ENCODE measurements at regions not wholly inside any gene's neighbourhood (a gene's known extent, or its start where the extent isn't known, plus 50 kb on each side); places are given as distances from the start of the nearest gene placed in this dataset.

- Histone ChIP-seq H3K27me3 (ENCODE audit: control insufficient read depth, insufficient read depth, low read length, poor library complexity, severe bottlenecking) (no peaks in the 10 kb centered on the region), H3K4me3 (ENCODE audit: insufficient read depth, low read depth, low read length) (no peak overlapping the region), H3K4me1 (ENCODE audit: control insufficient read depth, insufficient read depth, low read length) (no peaks in the 10 kb centered on the region), H3K36me3 (ENCODE audit: control insufficient read depth, insufficient read depth, low read length) (no peaks in the 10 kb centered on the region), H3K9me3 (ENCODE audit: control insufficient read depth, low read length) (no peaks in the 10 kb centered on the region), H3K27ac (ENCODE audit: insufficient read depth, low read depth, low read length, poor library complexity, severe bottlenecking) (no peak overlapping the region)
- 100% methylated on average over 1 of the region's 1 CpG; no CpG with 5 or more reads in 1 of the 2 experiments for WGBS, 2 experiments
These were observed 192.7 kb downstream of the DIPK2A start for GRCh38 chr3:144164352-144164751.

- no peak overlapping the region for H3K4me3 ChIP-seq (ENCODE audit: insufficient read depth, low read depth, low read length)
- no peak overlapping the region for H3K27ac ChIP-seq (ENCODE audit: insufficient read depth, low read depth, low read length, poor library complexity, severe bottlenecking)
- H3K36me3 ChIP-seq (ENCODE audit: control insufficient read depth, insufficient read depth, low read length): no peaks in the 10 kb centered on the region
- no peaks in the 10 kb centered on the region for H3K27me3 ChIP-seq (ENCODE audit: control insufficient read depth, insufficient read depth, low read length, poor library complexity, severe bottlenecking)
- WGBS, 2 experiments: 91 to 95% methylated on average over 2 of the region's 2 CpGs
- H3K9me3 ChIP-seq (ENCODE audit: control insufficient read depth, low read length): no peaks in the 10 kb centered on the region
- no peaks in the 10 kb centered on the region for H3K4me1 ChIP-seq (ENCODE audit: control insufficient read depth, insufficient read depth, low read length)
These were observed 193.9 kb downstream of the DIPK2A start for GRCh38 chr3:144165482-144165881.

GRCh38 chr3:144167634-144168033, 196.0 kb downstream of the DIPK2A start:
- no peak overlapping the region for H3K27ac ChIP-seq (ENCODE audit: insufficient read depth, low read depth, low read length, poor library complexity, severe bottlenecking)
- WGBS, 2 experiments: 100% methylated on average over 2 of the region's 2 CpGs
- no peak overlapping the region for H3K4me3 ChIP-seq (ENCODE audit: insufficient read depth, low read depth, low read length)
- H3K36me3 ChIP-seq (ENCODE audit: control insufficient read depth, insufficient read depth, low read length): no peaks in the 10 kb centered on the region
- no peaks in the 10 kb centered on the region for H3K9me3 ChIP-seq (ENCODE audit: control insufficient read depth, low read length)
- H3K27me3 ChIP-seq (ENCODE audit: control insufficient read depth, insufficient read depth, low read length, poor library complexity, severe bottlenecking): no peaks in the 10 kb centered on the region
- H3K4me1 ChIP-seq (ENCODE audit: control insufficient read depth, insufficient read depth, low read length): no peaks in the 10 kb centered on the region

- Histone ChIP-seq H3K27ac (ENCODE audit: insufficient read depth, low read depth, low read length, poor library complexity, severe bottlenecking) (no peak overlapping the region), H3K9me3 (ENCODE audit: control insufficient read depth, low read length) (no peaks in the 10 kb centered on the region), H3K4me1 (ENCODE audit: control insufficient read depth, insufficient read depth, low read length) (no peaks in the 10 kb centered on the region), H3K27me3 (ENCODE audit: control insufficient read depth, insufficient read depth, low read length, poor library complexity, severe bottlenecking) (no peaks in the 10 kb centered on the region), H3K4me3 (ENCODE audit: insufficient read depth, low read depth, low read length) (no peak overlapping the region), H3K36me3 (ENCODE audit: control insufficient read depth, insufficient read depth, low read length) (no peaks in the 10 kb centered on the region)
- 97 to 100% methylated on average over 1 of the region's 1 CpG for WGBS, 2 experiments
These were observed 201.9 kb downstream of the DIPK2A start for GRCh38 chr3:144173491-144173890.

GRCh38 chr3:144175644-144176425, 204.2 kb downstream of the DIPK2A start:
- H3K36me3 ChIP-seq (ENCODE audit: control insufficient read depth, insufficient read depth, low read length): no peaks in the 10 kb centered on the region
- no peaks in the 10 kb centered on the region for H3K27me3 ChIP-seq (ENCODE audit: control insufficient read depth, insufficient read depth, low read length, poor library complexity, severe bottlenecking)
- no peak overlapping the region for H3K27ac ChIP-seq (ENCODE audit: insufficient read depth, low read depth, low read length, poor library complexity, severe bottlenecking)
- H3K4me1 ChIP-seq (ENCODE audit: control insufficient read depth, insufficient read depth, low read length): no peaks in the 10 kb centered on the region
- WGBS, 2 experiments: 95 to 96% methylated on average over 21 of the region's 21 CpGs
- H3K9me3 ChIP-seq (ENCODE audit: control insufficient read depth, low read length): no peaks in the 10 kb centered on the region
- H3K4me3 ChIP-seq (ENCODE audit: insufficient read depth, low read depth, low read length): no peak overlapping the region

- Histone ChIP-seq H3K9me3 (ENCODE audit: control insufficient read depth, low read length) (no peaks in the 10 kb centered on the region), H3K27ac (ENCODE audit: insufficient read depth, low read depth, low read length, poor library complexity, severe bottlenecking) (no peak overlapping the region), H3K36me3 (ENCODE audit: control insufficient read depth, insufficient read depth, low read length) (no peaks in the 10 kb centered on the region), H3K4me1 (ENCODE audit: control insufficient read depth, insufficient read depth, low read length) (no peaks in the 10 kb centered on the region), H3K27me3 (ENCODE audit: control insufficient read depth, insufficient read depth, low read length, poor library complexity, severe bottlenecking) (no peaks in the 10 kb centered on the region), H3K4me3 (ENCODE audit: insufficient read depth, low read depth, low read length) (no peak overlapping the region)
- 80 to 85% methylated on average over 2 of the region's 2 CpGs for WGBS, 2 experiments
These were observed 206.0 kb downstream of the DIPK2A start for GRCh38 chr3:144177649-144178048.

- no peak overlapping the region for H3K27ac ChIP-seq (ENCODE audit: insufficient read depth, low read depth, low read length, poor library complexity, severe bottlenecking)
- H3K9me3 ChIP-seq (ENCODE audit: control insufficient read depth, low read length): no peaks in the 10 kb centered on the region
- no peaks in the 10 kb centered on the region for H3K27me3 ChIP-seq (ENCODE audit: control insufficient read depth, insufficient read depth, low read length, poor library complexity, severe bottlenecking)
- WGBS, 2 experiments: 95 to 100% methylated on average over 1 of the region's 2 CpGs
- H3K4me3 ChIP-seq (ENCODE audit: insufficient read depth, low read depth, low read length): no peak overlapping the region
- no peaks in the 10 kb centered on the region for H3K36me3 ChIP-seq (ENCODE audit: control insufficient read depth, insufficient read depth, low read length)
- H3K4me1 ChIP-seq (ENCODE audit: control insufficient read depth, insufficient read depth, low read length): no peaks in the 10 kb centered on the region
These were observed 207.0 kb downstream of the DIPK2A start for GRCh38 chr3:144178607-144179006.

- no peak overlapping the region for H3K4me3 ChIP-seq (ENCODE audit: insufficient read depth, low read depth, low read length)
- no peaks in the 10 kb centered on the region for H3K36me3 ChIP-seq (ENCODE audit: control insufficient read depth, insufficient read depth, low read length)
- no peak overlapping the region for H3K27ac ChIP-seq (ENCODE audit: insufficient read depth, low read depth, low read length, poor library complexity, severe bottlenecking)
- no peaks in the 10 kb centered on the region for H3K27me3 ChIP-seq (ENCODE audit: control insufficient read depth, insufficient read depth, low read length, poor library complexity, severe bottlenecking)
- no peaks in the 10 kb centered on the region for H3K4me1 ChIP-seq (ENCODE audit: control insufficient read depth, insufficient read depth, low read length)
- 92 to 94% methylated on average over 1 of the region's 2 CpGs for WGBS, 2 experiments
- H3K9me3 ChIP-seq (ENCODE audit: control insufficient read depth, low read length): no peaks in the 10 kb centered on the region
These were observed 209.4 kb downstream of the DIPK2A start for GRCh38 chr3:144181062-144181461.

GRCh38 chr3:144182501-144182900, 210.9 kb downstream of the DIPK2A start:
- Histone ChIP-seq H3K27ac (ENCODE audit: insufficient read depth, low read depth, low read length, poor library complexity, severe bottlenecking) (no peak overlapping the region), H3K9me3 (ENCODE audit: control insufficient read depth, low read length) (no peaks in the 10 kb centered on the region), H3K4me3 (ENCODE audit: insufficient read depth, low read depth, low read length) (no peak overlapping the region), H3K36me3 (ENCODE audit: control insufficient read depth, insufficient read depth, low read length) (no peaks in the 10 kb centered on the region), H3K4me1 (ENCODE audit: control insufficient read depth, insufficient read depth, low read length) (no peaks in the 10 kb centered on the region), H3K27me3 (ENCODE audit: control insufficient read depth, insufficient read depth, low read length, poor library complexity, severe bottlenecking) (no peaks in the 10 kb centered on the region)
- 100% methylated on average over 1 of the region's 1 CpG for WGBS, 2 experiments

GRCh38 chr3:144185276-144185675, 213.7 kb downstream of the DIPK2A start:
- Histone ChIP-seq H3K27ac (ENCODE audit: insufficient read depth, low read depth, low read length, poor library complexity, severe bottlenecking) (no peak overlapping the region), H3K27me3 (ENCODE audit: control insufficient read depth, insufficient read depth, low read length, poor library complexity, severe bottlenecking) (no peaks in the 10 kb centered on the region), H3K36me3 (ENCODE audit: control insufficient read depth, insufficient read depth, low read length) (no peaks in the 10 kb centered on the region), H3K9me3 (ENCODE audit: control insufficient read depth, low read length) (no peaks in the 10 kb centered on the region), H3K4me1 (ENCODE audit: control insufficient read depth, insufficient read depth, low read length) (peaks cover 6% of the 10 kb centered on the region), H3K4me3 (ENCODE audit: insufficient read depth, low read depth, low read length) (no peak overlapping the region)
- 90 to 92% methylated on average over 2 to 3 of the region's 3 CpGs for whole genome bisulfite sequencing, 2 experiments

Measured in ectodermal cell (in vitro differentiated cells).